OCI-LY1 (cell line): ENCODE measurements at regions not wholly inside any gene's neighbourhood (a gene's known extent, or its start where the extent isn't known, plus 50 kb on each side); places are given as distances from the start of the nearest gene placed in this dataset.

Experiments used
- CTCF ChIP-seq: fragments of 200-600 bp; sonication (generic), shearing (Covaris generic); IDR thresholded peaks from 2 replicates; pipeline ENCODE4 v1.5.1; 2017; ENCODE audit warnings: mild to moderate bottlenecking, antibody characterized with exemption, low read length, moderate library complexity, mixed read lengths
- EZH2 ChIP-seq: fragments of 200-600 bp; sonication (generic), shearing (Covaris generic); IDR thresholded peaks from 2 replicates; pipeline ENCODE4 v1.8.0; 2017; ENCODE audit warnings: borderline replicate concordance, mixed run types, mild to moderate bottlenecking, antibody characterized with exemption, low read length, moderate library complexity, mixed read lengths

GRCh38 chr7:113801751-113802150, 117.1 kb downstream of the PPP1R3A start:
- TF ChIP-seq CTCF (no peak), EZH2 (no peak)
